Suppressor macrophage treated with lipopolysaccharide for 1 hour (primary cell): ENCODE measurements at regions not wholly inside any gene's neighbourhood (a gene's known extent, or its start where the extent isn't known, plus 50 kb on each side); places are given as distances from the start of the nearest gene placed in this dataset.

Source experiments
- DNase-seq, 3 donors: peaks; one replicate each; pipeline ENCODE4 v3.0.0-alpha.2; 2020 to 2022

DNA sequence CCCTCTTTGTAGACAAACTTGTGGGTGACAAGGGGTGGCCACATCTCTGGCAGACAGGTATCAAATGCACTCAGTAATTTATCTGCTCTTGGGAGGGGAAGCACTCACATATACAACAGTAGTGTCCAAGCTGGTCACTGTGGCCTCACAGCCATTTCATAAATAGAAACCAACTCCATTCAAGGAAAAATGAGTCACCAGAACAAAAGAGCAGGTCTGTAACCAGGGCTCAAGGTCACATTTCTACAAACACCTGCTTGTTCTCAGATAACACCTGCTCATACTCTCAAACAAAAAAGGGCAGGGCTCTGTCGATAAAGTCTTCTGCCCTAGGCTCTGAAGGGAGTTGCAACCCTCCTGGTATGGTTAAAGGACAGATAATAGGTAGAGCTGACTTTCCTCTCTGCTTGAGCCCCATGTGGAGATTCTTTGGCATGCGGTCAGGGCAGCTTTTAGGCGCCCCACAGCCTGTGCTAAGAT, 459.0 kb downstream of the BCL11A start:
- DNase-seq, result no peak

DNA sequence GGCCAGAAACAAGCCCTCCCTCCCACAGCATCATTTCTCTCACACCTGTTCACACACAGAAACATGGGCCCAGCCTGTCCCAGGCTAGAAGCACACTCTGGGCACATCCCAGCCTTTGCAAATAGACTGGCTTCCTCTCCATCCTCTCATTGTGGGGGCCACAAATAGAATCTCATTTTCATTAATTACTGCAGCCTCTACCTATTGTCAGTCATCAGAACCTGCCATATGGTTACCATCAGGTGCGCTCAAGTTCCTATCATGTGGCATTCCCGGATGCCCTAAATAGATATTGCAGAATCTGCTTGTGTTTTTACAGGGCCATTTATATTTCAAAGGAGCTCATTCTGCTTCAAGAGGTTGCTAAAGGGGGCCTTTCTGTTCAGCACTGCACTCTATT, 460.7 kb downstream of the BCL11A start:
- DNase-seq, result no peak

DNA sequence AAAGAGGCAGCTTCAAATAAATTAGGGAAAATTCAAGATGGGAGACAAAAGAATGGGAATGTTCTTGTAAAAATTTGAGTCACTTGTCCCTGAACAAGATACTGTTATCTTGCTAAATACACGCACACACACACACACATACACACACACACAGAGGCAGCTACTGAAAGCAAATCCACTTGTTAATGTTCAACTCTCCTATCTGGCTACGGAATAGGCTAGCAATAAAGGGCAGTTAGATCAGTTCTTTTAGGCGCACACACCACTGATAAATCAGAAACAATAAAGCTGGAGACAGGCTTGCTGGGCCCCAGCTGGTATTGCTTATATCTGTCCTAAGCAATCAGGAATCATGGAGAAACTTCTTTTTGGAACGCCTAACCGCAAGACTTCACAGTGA, 461.6 kb downstream of the BCL11A start:
- no peak for DNase-seq

DNA sequence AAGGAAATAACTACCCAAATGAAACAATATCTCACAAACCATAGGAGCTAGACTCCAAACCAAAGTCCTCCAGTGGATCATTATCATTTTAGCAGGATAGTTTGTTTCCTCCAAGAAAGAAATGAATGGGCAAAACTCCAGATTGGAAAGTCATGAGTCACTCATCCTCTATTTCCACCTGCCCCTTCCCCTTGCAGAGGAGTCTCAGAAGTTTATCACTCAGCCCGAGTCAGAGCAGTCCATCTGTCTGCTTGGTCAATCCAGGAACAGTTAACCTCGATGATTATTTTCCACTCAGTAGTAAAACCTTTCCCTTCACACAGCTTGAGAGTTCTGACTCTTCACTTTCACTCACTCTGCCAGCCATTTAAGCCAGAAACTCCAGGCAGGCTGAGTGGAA, 462.2 kb downstream of the BCL11A start:
- no peak for DNase-seq

DNA sequence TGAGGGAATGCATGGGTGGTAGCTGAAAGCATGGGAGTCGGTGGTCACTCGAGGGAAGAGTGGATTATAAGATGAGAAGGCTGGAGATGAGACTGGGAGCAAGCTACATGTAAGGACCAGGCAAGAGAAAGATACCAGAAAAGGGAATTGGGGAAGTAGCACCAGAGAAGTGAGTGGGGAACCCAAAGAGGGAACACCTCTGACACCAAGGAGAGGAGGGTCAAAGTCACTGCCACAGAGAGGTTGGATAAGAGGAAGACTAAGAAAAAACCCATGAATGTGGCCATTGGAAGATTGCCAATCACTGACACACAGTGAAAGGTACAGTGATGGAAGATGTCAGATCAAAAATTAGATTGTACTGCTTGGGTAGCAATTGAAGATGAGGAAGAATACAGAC, 473.9 kb downstream of the BCL11A start:
- peak in 1 of 3 donors; percentile 12 for DNase-seq

DNA sequence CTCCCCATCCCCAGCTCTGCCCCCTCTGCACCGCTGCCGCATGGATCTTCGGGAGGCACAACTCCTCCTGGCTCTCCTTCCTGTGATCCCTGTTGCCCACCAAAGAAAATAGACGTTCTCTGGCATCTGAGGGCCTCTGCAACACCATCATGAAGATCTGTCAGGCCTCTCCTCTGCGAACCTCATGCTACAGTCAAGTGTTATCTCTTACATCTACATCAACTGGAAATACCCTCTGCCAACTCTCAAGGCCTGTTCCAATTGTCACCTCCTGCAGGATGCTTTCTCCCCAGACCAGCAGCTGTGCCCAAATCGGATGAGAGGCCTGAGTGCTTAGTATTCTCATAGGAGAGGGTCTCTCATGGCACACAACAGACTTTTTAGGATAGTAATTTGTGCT, 478.4 kb downstream of the BCL11A start:
- no peak for DNase-seq

DNA sequence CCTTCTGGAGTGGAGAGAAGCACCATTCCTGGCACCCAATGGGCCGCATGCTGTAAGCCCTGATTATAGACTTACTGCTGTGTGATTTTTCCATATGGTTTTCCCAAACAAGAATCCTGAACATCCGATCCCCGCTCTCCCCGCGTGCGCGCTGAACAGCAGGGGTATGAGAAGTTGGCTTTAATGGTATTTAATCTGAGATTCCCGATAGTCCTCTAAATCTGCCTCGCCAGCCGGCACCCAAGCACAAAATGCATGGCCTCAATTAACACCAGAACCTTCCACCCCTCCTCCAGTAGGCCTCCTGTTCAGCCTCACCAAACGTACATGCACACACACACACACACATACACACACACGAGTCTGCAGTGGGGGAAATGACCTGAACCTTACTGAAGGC, 480.3 kb downstream of the BCL11A start:
- DNase-seq, result no peak

DNA sequence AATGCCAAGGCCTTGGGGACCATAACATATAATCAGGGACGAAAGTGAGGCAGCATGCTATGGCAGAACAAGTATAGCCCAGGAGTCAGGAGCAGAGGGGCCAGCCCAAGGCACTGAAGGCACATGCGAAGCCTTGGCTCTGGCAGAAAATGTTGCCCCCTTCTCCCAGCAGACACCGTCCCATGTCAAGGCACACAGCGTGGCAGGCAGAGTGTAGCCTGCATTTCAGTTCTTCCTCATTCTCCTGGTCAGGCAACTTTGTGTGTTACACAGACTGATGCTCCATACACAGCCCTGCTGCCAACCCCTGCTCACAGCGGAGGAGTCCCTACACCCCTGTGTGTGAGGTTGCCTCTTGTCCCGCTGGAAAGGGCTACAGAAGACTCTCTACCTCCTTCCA, 480.8 kb downstream of the BCL11A start:
- no peak for DNase-seq

DNA sequence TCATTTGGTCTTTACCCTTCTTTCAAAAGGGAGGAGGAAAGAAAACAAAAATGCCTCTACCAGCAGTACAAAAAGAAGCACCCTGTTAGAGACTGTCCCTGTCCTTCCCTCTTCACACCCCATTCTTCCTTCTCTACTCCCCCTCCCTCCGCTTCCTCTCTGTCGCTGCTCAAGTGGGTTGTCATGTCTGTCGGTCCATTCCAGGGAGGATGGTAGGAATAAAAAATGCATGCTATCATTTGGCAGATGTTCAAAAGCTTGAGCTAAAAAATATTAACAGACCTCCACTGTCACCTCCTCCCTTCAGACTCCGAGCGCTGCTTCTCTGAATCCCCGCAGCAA, 482.0 kb downstream of the BCL11A start:
- no peak for DNase-seq

DNA sequence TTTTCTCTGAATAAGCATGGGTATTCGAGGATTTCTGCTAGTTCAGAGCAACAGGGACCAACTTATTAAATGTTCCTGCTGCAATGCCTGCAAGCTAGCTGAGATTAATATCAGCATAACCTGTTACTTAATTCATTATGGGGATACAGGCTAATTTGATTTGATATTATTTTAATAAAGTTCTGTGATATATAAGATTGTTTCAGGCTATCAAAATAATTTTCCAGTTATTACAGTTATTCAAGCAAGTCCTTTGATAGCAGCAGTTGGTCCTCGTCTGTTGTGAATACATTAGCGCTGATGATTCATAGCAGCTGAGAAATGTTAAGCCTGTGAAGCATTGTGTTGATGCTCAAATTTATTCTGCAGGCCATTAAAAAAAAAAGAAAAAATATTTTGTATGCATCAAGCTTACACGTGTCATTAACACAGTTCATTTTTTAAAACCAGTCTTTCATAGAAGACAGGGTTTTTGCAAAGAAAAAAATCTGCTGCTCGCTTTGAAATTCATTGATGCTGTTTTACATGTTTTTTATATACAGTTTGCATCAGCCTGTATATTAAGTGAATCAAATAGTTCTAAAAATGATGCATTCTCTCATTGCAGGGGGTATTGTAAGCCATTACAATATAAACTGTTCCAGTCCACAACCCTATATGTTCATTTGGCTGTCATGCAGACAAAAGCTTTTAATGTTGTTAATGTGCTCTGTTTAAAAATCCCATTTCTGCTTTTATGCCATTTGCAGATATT, 482.5 kb downstream of the BCL11A start:
- DNase-seq, result no peak

DNA sequence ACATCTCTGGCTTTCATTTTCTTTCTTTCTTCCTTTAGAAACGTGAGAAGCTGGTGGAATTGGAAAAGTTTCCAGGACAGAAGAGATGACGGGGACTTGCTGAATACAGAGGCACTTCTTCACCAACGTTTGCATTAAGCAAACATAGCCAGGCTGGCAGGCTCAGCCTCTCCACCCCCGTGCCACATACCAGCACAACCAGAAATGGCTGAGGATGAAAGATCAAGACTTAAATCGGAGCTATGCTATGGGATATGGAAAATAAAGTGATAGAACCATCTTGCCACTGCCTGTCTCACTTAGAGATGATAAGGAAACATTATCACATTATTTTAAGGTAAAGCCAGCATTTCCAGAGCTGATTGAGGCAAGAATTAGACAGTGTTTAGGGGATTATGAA, 483.3 kb downstream of the BCL11A start:
- DNase-seq, result no peak

DNA sequence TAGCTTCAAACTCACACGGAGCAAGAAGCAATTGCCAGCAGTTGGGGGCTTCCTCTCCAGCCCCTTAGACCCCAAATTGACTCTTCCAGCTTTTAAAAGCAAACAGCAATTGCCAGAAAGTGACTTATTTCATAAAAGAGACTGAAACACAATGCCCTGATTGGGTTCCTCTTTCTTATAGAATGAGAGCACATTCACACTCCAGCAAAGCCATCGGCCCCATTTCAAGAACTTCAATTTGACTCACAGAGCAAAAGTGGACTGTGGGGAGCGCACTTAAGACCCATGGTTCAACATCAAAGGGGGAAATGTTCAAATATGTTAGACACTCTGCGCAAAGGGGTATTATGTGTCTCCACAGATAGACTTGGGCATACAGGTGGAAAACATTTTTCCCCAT, 484.7 kb downstream of the BCL11A start:
- peak in 1 of 3 donors; percentile 4 for DNase-seq

DNA sequence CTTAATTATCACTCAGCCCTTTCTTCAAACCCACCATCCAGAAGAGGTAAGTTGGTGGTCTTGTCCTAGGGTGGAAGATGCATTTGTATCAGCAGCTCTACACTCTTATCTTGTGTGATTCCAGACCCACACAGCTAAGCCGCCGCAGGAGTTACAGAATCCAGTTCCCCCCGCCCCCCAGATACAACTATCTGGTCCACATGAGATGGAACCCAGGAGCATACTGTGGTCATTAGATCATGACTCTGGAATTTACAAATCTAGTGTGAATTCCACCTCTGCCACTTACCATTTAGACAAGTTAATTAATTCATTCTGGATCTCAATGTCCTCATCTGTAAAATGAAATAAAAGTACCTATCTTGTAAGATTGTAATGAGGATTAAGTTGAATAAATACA, 486.4 kb downstream of the BCL11A start:
- no peak for DNase-seq

DNA sequence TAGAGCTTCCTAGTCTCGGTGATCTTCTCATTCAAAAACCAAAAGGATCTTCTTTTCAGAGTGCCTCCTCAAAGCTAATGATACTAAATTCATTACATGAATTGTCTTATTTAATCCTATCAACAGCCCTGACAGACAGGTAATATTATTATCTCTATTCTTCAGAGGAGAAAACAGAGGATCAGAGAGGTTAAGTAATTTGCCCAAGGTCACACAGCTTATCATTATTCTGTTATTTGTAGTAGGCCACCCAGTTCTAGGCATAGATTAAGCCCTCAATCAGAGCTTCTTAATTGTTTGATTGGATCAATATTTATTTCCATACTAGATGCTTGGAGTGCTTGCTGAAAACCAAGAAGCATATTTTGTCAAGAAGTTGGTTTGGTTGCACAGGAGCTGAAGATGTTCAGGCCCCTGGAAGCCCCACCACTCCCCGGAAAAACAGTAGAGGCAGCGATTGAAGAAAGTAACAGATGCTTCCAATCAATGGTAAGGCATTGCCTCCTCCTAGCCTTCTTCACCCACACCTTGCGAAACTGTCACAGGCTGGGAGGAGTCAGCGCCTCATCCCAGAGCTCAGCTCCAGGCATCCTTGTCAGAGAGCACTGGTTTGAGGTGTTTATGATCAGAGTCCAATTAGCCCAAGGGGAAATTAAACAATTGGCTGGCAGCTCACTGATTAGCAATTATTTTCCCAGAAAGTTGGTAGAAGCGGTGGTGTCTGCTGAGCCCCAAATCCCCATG, 487.2 kb downstream of the BCL11A start:
- no peak for DNase-seq

DNA sequence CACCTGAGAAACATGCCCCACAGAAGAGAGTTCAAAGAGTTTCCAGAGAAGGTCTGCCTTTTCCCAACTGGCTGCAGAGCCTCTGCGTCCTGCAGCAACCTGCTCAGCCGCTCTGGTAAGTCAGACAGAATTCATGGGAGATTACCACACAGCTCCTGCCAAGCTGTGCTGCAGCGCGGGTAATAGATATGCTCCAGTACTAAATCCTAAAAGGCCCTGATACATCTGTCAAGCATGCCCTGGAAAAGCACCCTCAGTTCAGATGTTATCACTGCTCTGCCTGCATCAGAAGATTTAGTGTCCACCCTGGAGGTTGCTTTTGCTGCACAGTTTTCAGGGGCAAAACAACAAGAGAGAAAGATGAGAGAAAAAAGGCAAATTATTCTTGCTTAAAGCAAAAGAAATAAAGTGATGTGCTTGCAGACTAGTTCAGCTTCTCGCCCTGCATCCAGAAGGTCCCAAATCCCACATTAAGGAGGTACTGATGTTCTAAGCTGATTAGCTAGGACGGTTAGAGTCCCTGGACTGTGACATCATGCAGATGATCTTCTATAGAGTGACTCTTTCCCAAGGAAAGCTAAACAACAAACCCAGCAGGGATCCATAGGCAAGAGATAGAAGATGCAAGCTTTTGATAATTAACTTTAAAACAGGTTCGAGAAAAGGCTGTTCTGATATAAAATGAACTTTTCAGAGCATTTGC, 488.6 kb downstream of the BCL11A start:
- no peak for DNase-seq

DNA sequence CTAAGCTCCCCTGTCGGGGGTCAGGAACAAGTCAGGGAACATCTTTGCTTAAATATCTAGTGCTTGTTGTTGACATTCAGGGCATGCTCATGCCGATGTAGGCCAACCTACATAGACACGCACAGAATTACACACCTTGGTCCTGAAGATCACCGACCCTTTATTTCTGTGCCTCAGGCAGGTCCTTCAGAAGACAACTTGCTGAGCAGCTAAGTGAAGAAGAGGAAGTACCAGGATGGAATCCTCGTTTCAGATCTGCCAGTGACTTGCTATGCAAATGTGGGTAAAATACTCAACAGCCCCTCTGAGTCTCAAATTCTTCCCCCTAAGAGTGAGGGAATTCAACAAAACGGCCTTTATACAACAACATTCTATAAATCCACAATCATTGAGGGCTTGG, 494.7 kb downstream of the BCL11A start:
- peak in 1 of 3 donors; percentile 6 for DNase-seq

DNA sequence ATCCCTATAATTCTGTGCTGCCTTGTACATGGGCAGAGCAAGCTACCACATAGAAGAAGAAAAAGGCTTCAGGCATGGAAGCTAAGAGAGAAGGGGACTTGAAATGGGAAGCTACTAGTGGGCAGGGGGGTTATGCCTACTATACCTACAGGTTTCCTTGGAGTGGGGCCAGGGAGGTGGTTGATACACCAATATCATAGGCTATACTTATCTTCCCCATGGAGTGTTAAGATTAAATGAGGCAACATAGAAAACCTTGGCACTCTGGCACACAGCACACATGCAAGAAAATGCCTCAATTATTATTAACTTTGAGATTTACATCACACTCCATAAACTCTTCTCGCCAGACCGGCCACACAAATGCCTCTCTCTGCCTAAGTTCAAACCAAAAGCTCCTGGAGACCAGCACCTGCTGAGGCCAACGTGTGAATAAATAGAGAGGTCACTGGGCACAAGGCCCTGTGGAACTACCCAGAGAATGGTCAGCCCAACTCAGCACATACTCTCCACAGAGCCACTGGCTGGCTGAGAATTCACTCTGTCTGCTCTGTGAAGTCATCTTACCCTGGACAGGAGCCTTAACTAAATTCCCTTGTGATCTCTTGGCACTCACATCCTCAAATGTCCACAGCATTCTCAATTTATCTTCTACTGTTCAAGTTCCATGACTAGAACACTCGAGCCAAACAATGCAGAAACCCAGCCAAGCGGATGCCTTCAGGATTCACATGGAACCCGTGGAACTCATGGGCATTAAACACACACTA, 498.7 kb downstream of the BCL11A start:
- no peak for DNase-seq

DNA sequence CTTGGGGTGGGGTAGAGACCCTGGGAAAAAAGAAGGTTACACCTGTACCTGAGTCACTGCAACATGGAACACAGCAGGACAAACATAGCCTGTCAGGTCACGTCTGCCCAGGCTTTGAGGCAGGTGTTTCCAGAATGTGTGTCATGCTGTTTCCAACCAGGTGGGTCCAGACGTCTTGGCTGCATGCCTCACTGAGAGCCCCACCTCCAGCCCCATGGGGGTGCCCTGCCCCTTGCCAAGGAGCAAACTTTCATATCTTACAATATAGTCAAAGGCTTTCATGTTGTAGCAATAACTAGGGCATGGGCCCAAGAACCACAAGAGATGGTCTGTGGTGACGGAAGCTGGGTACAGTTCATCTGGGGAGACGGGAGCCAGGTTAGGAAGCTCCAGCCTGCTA, 499.7 kb downstream of the BCL11A start:
- DNase-seq, result no peak

DNA sequence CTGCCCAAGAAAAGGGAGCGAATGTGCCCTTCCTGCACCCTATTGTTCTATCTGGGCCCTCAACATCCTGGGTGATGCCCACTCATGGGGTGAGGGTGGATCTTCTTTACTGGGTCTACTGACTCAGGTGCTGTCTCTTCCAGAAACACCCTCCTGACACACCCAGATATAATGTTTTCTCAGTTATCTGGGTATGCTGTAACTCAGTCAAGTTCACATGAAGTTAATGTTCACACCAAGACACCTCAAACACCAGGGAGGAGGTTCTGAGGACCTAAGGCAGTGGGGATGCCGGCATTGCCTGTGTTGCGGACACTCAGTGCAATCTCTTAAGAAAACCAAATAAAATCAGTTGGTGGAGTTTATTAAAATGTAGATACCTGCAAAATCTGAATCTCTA, 500.9 kb downstream of the BCL11A start:
- DNase-seq, result no peak

DNA sequence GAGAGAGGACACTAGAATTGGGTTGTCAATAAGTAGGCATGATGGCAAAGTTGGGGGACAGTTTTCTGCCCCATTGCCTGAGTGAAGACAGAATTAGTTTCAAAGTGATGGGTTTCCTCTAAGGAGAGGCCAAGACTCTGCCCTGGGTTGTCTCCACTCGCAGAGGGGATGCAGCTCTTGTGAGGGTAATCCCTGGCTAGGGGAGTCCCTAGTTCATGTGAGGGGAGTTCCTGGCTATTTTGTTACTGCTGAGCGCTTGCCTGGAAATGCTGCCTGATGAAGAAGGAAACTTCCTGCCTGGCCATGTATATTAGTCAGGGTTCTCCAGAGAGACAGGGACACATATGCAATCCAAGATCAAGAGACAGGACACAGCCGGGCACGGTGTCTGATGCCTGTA, 501.5 kb downstream of the BCL11A start:
- DNase-seq, result no peak

DNA sequence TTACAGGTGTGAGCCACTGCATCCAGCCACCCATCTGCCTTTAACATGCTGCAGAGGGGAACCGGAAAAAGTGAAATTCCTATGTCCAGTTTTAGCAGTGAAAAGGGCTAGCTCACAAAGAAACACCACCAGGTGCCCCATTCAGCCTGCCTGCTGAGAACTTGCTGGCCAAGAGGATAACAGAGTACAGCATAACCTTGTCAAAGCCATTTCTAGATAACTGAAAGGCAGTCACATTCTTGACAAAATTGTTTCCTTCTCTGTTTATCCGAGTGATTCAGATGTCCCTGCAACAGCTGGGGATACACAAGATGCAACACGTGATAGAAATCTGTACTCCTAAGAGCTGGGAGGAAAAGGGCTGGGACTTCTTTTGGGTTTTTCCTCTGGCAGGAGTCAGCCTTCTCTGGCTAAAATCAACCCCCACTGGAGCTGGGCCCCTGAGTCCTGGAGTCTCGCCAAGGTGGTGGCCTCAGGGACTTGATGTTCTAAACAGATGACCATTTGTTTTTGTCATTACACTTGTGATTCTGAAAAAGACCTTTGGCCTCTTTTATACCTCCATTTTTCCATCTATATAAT, 505.4 kb downstream of the BCL11A start:
- DNase-seq, result no peak

DNA sequence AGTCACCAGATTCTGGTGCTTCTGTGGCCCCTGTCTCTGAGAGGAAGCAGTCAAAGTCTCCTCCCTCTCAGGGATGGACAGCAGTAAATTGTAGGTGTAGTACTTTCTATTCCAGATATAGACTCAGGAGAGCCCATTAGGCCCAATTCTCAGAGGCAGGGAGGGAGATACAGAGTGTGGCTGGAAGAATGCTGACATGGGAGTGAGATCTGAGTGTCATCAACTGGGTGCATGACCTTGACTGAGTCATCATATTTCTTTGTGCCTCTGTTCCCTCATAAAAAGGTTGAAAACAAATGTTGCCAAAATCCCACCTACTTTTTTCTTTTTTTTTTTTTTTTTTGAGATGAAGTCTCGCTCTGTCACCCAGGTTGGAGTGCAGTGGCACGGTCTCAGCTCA, 506.1 kb downstream of the BCL11A start:
- DNase-seq, result no peak

DNA sequence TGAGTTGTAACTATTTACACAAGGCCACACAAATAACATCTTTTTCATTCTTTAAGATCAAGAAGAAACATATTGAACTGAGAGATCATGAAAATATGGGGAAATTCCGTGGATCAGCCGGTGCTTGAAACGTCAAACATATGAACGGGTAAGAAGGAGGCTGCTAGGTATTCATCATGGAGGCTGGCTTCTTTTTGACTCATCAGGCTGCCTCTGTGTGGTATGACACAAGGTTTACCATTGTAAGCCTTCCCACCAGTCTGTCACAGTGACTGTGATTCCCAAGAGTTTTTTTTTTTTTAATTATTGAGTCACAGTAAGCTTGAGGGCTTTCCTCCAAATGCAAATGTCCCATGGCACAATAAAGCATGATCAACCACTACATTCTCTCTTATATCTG, 506.9 kb downstream of the BCL11A start:
- DNase-seq, result peak; percentile 29 to 62 (median 42)
